ENCODE measurements at regions not wholly inside any gene's neighbourhood (a gene's known extent, or its start where the extent isn't known, plus 50 kb on each side); places are given as distances from the start of the nearest gene placed in this dataset.
"Not testable (repeated sequence)": the region's sequence is repeated elsewhere in the genome, so short reads cannot be mapped to it uniquely, and the experiment has no call there.

DNA sequence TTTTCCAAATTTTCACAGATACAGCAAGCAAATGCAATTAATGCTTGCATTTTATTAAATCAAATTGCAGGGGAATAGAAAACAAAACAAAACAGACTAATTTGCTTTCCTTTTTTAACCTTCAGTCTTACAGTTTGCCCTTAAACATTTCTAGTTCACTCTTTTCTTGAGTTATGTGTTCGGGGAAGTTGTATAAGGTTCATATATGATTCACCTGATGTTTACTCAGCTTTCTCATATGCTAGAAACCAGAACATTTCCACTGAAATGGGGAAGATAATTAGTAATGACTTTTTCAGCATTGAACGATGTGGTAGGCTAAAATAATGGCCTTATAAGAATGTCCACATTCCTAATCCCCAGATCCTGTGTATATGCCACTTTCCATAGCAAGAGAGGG, 176.2 kb upstream of the NBPF9 start:
- DNase-seq, result not testable (repeated sequence)

DNA sequence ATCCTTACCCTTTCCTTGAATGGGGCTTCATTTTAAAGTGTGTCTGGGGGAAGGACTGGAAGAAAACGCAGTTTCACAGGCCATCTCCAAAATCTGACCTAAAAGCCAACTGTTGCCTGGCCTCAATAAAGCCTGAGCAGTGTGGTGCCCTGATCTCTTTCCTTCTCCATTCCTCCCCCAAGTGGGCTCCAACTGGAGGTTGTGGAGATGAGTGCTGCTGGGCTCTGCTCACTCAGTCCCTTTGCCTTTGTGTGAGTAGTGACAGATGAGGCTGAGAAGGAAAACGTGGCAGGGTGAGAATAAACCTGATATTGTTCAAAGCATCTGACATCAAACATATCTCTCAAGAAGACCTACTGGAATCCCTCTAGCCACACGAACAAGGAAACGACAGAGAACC, 181.4 kb upstream of the NBPF9 start:
- not testable (repeated sequence) for DNase-seq

DNA sequence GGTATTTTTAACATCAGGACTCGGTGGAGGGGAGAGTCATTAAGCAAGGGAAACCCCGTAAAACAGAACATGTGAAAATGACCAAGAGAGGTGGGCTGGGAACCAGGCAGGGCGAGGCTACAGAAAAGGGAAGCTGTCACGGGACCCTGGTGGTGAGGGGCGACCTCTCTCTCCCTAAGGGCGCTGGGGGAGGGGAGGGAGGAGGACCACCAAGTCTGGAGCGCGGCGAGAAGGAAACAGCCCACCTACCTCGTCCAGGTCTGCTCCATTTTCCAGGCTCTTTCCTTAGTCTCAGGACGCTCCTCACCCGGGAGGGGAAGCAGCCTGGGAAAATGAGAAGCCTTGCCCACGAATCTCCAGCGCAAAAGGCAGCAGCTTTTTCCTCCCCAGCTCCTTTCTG, 181.9 kb upstream of the NBPF9 start:
- not testable (repeated sequence) for DNase-seq

DNA sequence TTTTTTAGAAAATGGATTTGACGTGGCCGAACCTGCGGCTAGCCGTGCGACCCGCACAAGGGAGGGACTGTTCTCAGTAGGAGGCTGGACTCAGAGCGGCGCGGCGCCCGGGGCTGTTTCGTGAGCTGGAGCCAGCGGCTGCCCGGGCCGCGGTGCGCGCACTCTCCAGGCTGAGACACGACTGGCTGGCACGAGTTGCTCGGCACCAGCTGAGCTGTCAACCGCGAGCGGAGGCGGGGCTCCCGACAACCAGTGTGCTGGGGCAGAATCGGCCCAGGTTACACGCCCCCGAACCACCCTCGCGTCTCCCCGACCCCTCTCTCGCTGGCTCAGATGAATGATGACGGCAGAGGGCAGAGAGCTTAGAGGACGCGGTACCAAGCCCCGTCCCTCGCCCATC, 182.3 kb upstream of the NBPF9 start:
- DNase-seq, result not testable (repeated sequence)

DNA sequence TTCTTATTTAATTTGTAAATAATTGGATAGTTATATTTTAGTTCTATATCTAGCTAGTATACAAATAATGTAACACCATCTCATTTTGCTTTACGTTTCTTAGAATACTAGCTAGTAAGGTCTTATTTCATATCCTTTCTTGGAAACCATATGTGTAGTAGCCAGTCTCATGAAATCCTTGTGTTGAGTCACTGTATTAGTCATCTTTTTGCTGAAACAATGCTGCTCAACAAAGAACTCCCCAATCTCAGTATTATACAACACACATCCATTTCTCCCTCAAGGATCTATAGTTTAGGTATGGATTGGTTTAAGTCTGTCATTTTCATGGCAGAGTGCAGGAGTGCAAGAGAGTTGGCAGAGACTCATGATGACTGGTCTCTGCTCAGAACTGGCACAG, 185.2 kb upstream of the NBPF9 start:
- DNase-seq, result not testable (repeated sequence)

DNA sequence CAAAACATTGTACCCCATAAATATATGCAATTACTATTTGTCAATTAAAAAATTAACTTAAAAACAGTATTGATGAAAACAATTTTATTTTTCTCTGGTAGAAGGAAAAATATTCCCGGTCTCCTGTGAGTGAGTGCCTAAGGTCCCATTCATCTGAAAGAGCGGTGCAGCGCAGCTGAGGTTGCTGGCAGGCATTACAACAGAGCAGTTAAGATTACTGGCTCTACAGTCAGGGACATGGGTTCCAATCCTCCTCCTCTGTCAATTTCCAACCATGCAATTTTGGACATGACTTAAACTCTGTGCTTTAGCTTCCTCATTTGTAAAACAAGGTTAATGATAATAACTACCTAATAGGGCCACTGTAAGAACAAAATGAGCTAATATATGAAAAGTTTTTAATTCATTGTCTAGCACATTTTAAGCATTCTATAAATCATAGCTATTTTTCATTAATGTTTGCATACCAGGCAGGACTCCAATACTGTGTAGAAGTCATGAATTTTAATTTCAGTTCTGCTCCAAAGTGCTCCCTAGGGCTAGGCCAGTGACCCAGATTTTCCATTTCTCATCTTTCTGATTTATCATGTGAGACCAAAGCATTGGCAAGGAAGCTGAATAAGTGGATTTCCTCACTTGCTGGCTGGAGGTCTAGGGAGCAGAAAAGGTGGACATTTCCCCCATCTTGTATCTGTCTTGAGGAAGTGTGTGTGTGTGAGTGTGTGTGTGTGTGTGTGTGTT, 174.2 kb upstream of the NBPF19 start:
- DNase-seq, result not testable (repeated sequence)

DNA sequence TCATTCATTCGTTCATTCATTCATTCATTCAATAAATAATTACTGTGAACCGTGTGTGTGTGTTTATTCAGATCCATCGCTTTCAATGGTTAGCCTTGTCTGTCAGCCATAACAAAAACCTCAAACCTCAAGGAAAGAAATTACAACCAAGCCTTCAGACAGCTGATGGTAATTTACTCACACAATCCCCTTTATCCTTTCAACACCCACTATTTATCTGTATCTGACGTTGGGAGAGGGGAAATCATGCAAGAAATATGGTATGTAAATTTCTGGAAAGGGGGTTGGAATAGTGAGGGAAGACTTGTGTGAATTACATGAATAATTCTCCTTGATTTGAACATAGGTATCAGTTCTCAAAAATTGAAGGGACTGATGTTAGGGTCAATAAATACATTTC, 173.6 kb upstream of the NBPF19 start:
- DNase-seq, result not testable (repeated sequence)

DNA sequence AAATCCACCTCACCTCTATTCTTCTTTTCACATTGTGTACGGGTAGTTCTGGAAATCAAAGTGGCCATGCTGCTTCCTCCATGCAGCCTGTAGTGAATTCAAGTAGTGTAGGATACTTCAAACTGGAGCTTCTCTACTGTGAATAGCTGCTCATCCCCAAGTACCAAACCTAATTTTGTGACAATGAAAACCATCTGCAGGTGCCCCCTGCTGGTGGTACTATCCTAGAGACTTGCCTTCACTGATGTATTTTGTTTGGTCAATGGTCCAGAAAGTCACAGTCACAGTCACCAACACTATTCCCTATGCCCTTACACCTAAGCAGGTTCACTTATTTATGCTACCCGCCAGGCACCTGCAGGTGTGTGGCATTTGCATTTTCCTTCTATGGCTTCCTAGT, 170.0 kb upstream of the NBPF19 start:
- not testable (repeated sequence) for DNase-seq

DNA sequence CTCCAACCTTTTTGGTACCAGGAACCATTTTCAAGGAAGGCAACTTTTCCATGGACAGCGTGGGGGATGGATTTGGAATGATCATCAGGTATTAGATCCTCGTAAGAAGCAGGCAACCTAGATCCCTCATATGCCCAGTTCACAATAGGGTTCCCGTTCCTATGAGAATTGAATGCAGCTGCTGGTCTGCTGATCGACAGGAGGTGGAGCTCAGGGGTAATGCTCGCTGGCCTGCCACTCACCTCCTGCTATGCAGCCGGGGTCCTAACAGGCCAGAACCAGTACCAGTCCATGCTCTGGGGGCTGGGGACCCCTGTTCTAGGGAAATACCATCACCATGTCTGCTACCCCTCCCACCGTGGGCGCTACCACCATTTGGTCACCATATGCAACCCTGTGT, 167.2 kb upstream of the NBPF19 start:
- not testable (repeated sequence) for DNase-seq

DNA sequence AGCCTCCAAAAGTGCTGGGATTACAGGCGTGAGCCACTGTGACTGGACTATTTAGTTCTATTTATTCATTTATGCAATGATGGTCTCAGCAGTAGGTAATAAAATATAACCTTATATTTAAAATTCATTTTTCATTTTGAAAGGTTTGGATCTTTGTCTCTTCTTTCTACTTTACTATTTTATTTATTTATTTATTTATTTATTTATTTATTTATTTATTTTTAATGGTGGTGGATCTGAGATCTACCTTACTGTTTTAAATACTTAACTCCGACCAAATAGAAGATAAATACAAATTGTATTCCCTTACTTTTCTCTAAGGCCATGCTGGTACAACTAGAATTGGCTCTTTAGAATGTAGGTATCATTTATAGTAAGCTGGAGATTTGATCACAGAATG, 159.9 kb upstream of the NBPF19 start:
- DNase-seq, result not testable (repeated sequence)

DNA sequence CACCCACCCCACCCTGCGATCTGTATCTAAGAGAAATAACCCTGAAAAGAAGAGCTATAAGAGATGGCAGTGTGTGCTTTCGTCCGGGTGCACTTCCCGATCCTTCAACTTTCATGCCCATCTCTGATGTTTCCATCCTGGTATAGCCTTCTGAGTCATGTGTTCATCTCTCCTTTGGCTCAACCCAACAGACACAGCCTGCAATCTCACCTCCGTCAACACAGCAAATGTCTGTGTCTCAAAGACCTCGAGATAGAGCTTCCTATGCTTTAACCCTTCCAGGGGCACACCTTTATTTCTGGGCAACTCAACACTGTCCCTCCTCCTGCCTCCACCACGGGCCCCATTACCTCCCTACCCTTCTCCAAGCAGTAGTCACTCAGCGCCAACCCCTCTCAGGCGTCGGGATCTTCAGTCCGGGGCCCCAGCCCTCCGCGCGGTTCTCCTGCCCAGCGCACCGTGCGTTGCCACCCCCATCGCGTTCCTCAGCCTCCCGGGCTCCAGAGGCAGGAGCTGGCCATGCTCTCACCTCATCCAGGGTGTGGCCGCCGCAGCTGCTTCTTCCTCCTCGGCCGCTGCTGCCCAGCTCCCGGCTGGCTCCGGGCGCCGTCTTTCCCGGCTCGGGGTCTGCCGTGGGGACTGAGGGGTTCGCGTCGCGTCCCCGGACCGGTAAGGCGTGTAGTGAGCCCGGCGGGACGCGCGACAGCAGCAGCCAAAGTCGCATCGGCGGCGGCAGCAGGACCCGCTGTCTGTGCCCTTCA, 153.7 kb upstream of the NBPF19 start:
- DNase-seq, result not testable (repeated sequence)

DNA sequence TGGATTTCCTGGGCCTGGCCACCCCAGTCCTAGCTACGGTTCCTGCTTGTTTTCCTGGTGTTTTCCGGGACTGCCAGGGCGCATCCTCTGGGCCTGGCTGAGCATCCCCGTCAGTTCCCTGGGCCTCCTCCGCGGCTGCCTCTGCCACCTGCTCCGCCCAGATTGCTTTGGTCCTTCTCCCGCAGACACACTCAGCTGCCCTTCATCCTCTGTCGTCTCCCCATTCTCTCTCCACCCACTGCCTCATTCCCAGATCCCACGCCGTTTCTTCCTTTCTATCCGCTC, 153.2 kb upstream of the NBPF19 start:
- not testable (repeated sequence) for DNase-seq

DNA sequence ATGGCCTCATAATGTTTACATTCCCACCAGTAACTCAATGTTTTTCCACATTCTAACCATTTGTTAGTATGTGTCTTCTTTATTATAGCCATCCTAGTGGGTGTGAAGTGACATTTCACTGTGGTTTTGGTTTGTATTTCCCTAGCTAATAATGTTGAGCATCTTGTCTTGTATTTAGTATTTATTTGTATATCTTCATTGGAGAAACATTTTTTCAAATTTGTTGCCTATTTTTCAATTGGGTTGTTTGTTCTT, 144.8 kb upstream of the NBPF19 start:
- DNase-seq, result not testable (repeated sequence)

DNA sequence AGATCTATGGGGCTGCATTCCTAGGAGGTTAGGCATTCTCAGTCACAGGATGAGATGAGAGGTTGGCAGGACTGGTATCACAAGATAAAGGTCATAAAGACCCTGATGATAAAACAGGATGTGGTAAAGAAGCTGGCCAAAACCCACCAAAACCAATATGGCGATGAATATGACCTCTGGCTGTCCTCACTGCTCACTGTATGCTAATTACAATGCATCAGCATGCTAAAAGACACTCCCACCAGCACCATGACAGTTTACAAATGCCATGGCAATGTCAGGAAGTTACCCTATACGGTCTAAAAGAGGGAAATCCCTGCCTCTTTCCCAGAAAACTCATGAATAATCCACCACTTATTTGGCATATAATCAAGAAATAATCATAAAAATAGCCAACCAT, 138.8 kb upstream of the NBPF19 start:
- DNase-seq, result not testable (repeated sequence)

DNA sequence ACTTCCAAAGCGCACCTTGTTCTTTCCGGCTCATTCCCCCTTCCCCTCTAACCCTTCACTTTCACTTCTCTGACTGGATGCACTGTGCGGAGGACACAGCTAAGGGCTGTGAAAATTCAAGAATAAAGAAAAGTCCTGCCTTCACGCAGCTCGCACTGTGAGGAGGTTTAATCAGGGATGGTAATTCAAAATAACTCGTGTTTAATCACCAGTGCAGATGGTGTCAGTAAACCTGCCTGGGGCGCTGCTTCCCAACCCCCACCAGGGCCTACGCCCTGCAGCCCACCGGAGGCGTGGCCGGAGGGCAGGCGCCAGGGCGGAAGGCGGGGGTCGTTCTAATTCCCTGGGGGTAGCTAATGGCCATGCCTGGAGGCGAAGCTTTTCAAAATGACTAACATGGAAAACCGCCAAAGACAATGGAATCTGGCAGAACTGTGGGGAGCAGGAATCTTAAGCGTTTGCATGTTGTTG, 136.6 kb upstream of the NBPF19 start:
- DNase-seq, result not testable (repeated sequence)

DNA sequence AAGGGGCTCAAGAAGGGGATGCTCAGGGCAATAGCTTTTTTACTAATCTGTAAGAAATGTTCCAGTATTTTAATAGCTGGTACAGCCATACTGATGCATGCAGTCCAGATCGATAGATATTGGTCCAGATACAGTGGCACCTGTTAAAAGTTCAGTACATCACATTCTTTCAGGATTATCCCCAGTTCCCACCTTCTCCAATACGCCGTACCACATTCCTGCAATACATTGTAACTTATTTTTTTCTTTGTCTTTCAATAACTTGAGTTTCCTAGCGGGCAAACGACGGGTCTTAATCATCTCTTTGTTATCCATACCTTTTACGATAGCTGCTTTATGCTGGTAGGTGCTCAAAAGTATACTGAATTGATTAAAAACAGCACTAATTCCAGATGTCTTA, 136.1 kb upstream of the NBPF19 start:
- DNase-seq, result not testable (repeated sequence)

DNA sequence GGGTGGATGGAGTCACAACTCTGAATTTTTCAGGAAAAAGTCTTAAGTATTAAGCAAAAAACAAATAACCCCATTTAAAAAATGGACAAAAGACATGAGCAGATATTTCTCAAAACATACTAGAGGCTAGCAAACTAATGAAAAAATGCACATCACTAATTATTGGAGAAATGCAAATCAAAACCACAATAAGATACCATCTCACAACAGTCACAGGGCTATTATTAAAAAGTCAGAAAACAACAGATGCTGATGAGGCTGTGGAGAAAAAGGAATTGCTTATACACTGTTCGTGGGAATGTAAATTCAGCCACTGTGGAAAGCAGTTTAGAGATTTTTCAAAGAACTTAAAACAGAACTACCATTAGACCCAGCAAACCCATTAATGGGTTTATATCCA, 125.4 kb upstream of the NBPF19 start:
- DNase-seq, result not testable (repeated sequence)

DNA sequence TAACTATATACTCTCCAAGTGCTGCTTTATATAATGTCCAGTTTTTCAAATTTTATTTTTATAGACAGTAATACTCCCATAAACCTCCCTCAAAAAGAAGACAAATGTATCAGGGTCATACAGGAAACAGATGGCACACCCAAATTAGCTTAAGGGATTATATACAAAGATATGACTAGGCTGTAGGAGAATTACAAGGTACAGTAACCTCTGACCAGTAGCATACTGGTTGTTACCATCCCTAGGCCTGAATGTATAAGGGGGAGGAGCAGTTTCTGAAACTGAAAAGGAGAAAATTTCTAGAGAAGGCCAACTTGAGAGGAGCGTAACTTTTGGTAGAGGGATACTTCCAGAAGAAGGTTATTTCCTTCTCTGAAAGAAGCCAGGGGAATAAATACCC, 122.6 kb upstream of the NBPF19 start:
- DNase-seq, result not testable (repeated sequence)

DNA sequence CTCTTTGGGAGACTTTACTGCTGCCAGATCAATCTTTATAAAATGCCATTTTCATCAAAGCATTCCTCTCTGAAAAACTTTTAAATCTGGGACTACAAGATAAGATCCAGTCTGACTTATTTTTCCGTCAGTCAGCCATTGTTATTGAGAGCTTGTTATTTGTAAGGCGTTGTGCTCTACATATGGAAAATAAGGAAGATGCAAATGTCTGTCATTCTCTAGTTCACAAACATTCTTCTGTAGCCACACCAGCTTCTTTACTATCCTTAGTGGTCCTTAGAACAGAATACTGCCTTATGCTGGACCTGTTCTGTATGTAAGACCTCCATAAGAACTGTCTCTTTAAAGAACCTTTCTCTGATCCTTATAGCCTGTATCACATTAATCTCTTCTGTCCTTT, 120.3 kb upstream of the NBPF19 start:
- not testable (repeated sequence) for DNase-seq

DNA sequence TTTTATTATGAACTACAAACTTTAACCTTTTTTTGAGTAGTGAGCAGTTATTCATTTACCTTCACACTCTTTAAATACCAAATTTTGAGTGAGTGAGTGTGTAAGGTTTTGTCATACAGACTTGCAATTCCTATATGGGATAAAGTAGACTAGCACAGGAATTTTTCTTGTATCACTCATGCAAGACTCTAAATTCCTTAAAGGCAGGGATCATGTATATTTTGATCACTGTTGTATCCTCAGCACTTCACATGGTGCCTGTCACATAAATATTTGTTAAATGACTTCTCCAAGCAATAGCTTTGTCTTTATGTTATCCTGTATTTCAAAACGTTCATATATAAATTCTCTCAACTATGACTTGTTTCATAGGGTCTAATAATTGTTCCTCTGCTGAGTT, 119.1 kb upstream of the NBPF19 start:
- not testable (repeated sequence) for DNase-seq

DNA sequence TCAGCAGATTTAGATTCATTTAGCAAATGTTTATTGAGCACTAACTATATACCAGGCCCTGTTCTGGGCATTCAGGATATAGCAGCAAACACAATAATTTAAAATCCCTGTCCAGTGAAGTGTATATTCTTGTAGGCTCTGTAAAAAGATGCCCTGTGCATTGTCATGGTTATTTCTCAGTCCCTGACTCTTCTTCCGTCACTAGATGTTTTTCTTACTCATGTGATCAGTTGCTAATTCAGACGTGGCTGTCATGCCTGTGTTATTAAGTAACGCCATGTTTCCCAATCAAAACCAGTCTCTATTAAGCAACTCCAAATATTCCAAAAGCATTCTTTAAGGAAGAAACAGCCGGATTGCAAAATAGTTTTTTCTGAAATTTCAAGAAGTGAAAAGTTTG, 118.7 kb upstream of the NBPF19 start:
- DNase-seq, result not testable (repeated sequence)

DNA sequence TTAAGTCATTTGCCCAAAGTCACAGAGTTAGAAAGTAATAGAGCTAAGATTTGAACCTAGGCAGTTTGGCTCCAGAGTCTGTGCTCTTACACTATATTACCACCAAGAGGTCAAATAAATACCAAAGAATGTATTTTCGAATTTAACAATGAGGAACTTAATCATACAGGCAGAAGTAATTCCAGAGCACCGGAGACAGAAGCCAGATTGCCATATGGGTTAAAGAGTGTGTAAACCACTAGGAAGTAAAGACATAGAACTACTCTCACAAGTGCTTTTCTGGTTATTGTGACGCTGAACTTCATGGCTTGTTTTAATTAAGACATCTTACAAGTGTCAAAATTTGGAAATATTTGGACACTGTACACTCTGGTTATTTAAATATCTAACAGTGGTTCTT, 114.5 kb upstream of the NBPF19 start:
- DNase-seq, result not testable (repeated sequence)

DNA sequence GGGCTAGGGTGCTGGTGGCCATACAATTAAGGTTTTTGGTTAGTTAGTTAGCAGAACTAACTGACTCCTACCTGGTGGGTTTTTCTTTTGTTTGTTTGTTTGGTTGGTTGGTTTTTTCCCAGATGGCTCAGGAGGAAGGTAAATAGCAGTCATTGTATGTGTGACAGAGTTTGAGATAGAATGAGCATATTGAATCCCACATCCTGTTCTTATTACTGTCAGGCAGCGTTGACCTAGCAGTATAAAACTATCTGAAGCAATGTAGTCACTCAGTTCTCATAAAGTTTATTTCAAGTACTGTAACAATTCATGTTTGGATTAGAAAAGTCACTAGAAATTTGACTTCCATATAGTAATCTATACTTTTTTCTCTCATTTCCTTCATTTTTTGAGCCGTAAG, 113.5 kb upstream of the NBPF19 start:
- DNase-seq, result not testable (repeated sequence)

DNA sequence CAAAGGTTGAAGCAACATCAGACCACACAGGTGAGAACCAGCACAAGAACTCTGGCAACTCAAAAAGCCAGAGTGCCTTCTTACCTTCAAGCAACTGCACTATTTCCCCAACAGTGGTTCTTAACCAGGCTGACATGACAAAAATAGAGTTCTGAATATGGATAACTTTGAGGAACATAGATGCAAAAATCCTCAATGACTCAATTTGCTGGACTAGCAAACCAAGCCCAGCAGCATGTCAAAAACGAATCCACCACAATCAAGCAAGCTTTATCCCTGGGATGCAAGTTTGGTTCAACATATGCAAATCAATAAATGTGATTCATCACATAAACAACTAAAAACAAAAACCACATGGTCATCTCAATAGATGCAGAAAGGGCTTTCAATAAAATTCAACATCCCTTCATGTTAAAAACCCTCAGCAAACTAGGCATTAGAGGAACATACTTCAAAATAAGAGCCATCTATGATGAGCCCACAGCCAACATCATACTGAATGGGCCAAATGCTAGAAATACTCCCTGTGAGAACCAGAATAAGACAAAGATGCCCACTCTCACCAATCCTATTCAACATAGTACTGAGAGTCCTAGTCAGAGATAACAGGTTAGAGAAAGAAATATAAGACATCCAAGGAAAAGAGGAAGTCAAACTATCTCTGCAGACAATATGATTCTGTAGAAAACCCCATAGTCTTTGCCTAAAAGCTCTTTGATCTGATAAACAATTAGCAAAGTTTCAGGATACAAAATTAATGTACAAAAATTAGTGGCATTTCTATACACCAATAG, 110.5 kb upstream of the NBPF19 start:
- DNase-seq, result not testable (repeated sequence)

Data from SHP77 treated with DMSO at 0.1 percent for 48 hours (cell line).